PC-3 (cell line): ENCODE measurements at regions not wholly inside any gene's neighbourhood (a gene's known extent, or its start where the extent isn't known, plus 50 kb on each side); places are given as distances from the start of the nearest gene placed in this dataset.

Source experiments
- ATAC-seq: fragments of 200-7000 bp; cut with Tn5 transposase; 2 replicates; pipeline ENCODE4 v1.9.1; 2020; ENCODE audit warnings: mild to moderate bottlenecking, moderate library complexity
- BruUV-seq: library from RNA; stranded (reverse); fragments of 400-500 nt; replicated peaks from 2 replicates; lab custom pipeline; 2021; lab: Mats Ljungman, UMichigan
- CTCF ChIA-PET: fragments of 300-600 bp; sonication (Branson Sonifier 250); formaldehyde crosslinking; loops from one replicate; lab custom pipeline; 2022; ENCODE audit warnings: antibody characterized with exemption; lab: Charles Lee
- POLR2A ChIA-PET: fragments of 300-600 bp; sonication (Branson Sonifier 250); formaldehyde crosslinking; loops from one replicate; lab custom pipeline; 2022; ENCODE audit warnings: antibody characterized with exemption; ENCODE audit not compliant: unreplicated experiment; lab: Charles Lee
- DNase-seq: peaks from one replicate; pipeline ENCODE4 v3.0.0-alpha.2; 2015
- H2AFZ ChIP-seq: fragments of 300-600 bp; sonication (generic); 2 replicates; pipeline ENCODE4 v1.6.0; 2016; ENCODE audit warnings: antibody characterized with exemption, low read length
- H3F3A ChIP-seq: fragments of 300-600 bp; sonication (generic); one replicate; pipeline ENCODE4 v1.6.0; 2017; ENCODE audit warnings: antibody characterized with exemption, low read length, control low read depth, mild to moderate bottlenecking; ENCODE audit not compliant: unreplicated experiment
- H3K27ac ChIP-seq: fragments of 300-600 bp; sonication (generic); 2 replicates; pipeline ENCODE4 v1.5.1; 2016; ENCODE audit warnings: mild to moderate bottlenecking, low read length
- H3K27me3 ChIP-seq: fragments of 300-600 bp; sonication (generic); 2 replicates; pipeline ENCODE4 v1.6.1; 2016; ENCODE audit warnings: low read length, mixed read lengths
- H3K36me3 ChIP-seq: fragments of 300-600 bp; sonication (generic); 2 replicates; pipeline ENCODE4 v1.6.1; 2016; ENCODE audit warnings: low read depth, mixed run types, low read length, mixed read lengths
- H3K4me1 ChIP-seq: fragments of 300-600 bp; sonication (generic); 2 replicates; pipeline ENCODE4 v1.5.1; 2016; ENCODE audit warnings: low read length; ENCODE audit not compliant: insufficient read depth
- H3K4me2 ChIP-seq: fragments of 300-600 bp; sonication (generic); 2 replicates; pipeline ENCODE4 v1.6.0; 2016; ENCODE audit warnings: low read length
- H3K4me3 ChIP-seq: fragments of 300-600 bp; sonication (generic); 2 replicates; pipeline ENCODE4 v1.5.1; 2016; ENCODE audit warnings: mild to moderate bottlenecking, low read length, mixed read lengths
- H3K79me2 ChIP-seq: fragments of 300-600 bp; sonication (generic); 2 replicates; pipeline ENCODE4 v1.6.1; 2017; ENCODE audit warnings: low read length, mixed read lengths
- H3K9ac ChIP-seq: fragments of 300-600 bp; sonication (generic); 2 replicates; pipeline ENCODE4 v1.6.0; 2016; ENCODE audit warnings: mild to moderate bottlenecking, low read length
- H3K9me2 ChIP-seq: fragments of 300-600 bp; sonication (generic); replicated peaks from 2 replicates; pipeline ENCODE4 v1.6.1; 2016; ENCODE audit warnings: mixed run types, low read length, mixed read lengths
- H3K9me3 ChIP-seq: fragments of 300-600 bp; sonication (generic); 2 replicates; pipeline ENCODE4 v1.6.1; 2016; ENCODE audit warnings: low read length, mixed read lengths
- H4K20me1 ChIP-seq: fragments of 300-600 bp; sonication (generic); 2 replicates; pipeline ENCODE4 v1.6.1; 2016; ENCODE audit warnings: low read length, mixed read lengths
- CTCF ChIP-seq: fragments of 300-600 bp; sonication (generic); conservative IDR thresholded peaks from 2 replicates; pipeline ENCODE4 v1.5.1; 2017; ENCODE audit warnings: antibody characterized with exemption, low read depth, mild to moderate bottlenecking, low read length
- EZH2 ChIP-seq: fragments of 300-600 bp; sonication (generic); IDR thresholded peaks from one replicate; pipeline ENCODE4 v1.6.1; 2017; ENCODE audit warnings: antibody characterized with exemption, mild to moderate bottlenecking, low read length; ENCODE audit not compliant: unreplicated experiment
- EZH2phosphoT487 ChIP-seq: fragments of 300-600 bp; sonication (generic); IDR thresholded peaks from 2 replicates; pipeline ENCODE4 v1.6.1; 2018; ENCODE audit warnings: mild to moderate bottlenecking, antibody characterized with exemption, low read length, borderline replicate concordance
- intact Hi-C: fragments of 100-400 bp; cut with micrococcal nuclease; formaldehyde crosslinking; loops from 2 replicates; pipeline ENCODE4 v1.9.0; 2023

- peak; percentile 72 for DNase-seq
- ATAC-seq = peak; percentile 70
- POLR2A ChIA-PET = no interaction called here
- intact Hi-C loops = loop anchor here (1.0 to 5.0 kb wide), 5 partner anchors 28 to 318 kb away; no protein-coding TSS in a partner anchor
- Histone ChIP-seq H3K9me3 (no peaks in the 10 kb centered on the region), H3K4me2 (peak overlapping the region; percentile 67), H3K9ac (no peak overlapping the region), H3K36me3 (no peaks in the 10 kb centered on the region), H3K4me3 (peak overlapping the region; percentile 40; the same call in 1 of the 2 replicates), H4K20me1 (no peaks in the 10 kb centered on the region), H3K9me2 (no peaks in the 10 kb centered on the region), H3K27ac (no peak overlapping the region), H3F3A (no peaks in the 10 kb centered on the region), H2AFZ (peak overlapping the region; percentile 63), H3K27me3 (no peaks in the 10 kb centered on the region), H3K4me1 (0 out of 2 replicates have a peak, but pooled peaks cover 3% of the 10 kb centered on the region), H3K79me2 (no peaks in the 10 kb centered on the region)
- BruUV-seq = no TSS peak
- TF ChIP-seq CTCF = peak; percentile 78
- no peak for TF ChIP-seq EZH2
- CTCF ChIA-PET = interaction anchor here (0.5 to 1.5 kb wide), 9 partner anchors 10 to 680 kb away, joined by 3 to 15 read pairs (median 4); no protein-coding TSS in a partner anchor
These were observed 76.0 kb upstream of the LSM14A start for GRCh38 chr19:34096020-34096915.

GRCh38 chr19:34104096-34104495 lies 68.2 kb upstream of the LSM14A start:
- Histone ChIP-seq H4K20me1 (no peaks in the 10 kb centered on the region), H3K9me3 (no peaks in the 10 kb centered on the region), H3F3A (no peaks in the 10 kb centered on the region), H3K4me2 (no peak overlapping the region), H3K4me3 (no peak overlapping the region), H3K4me1 (no peaks in the 10 kb centered on the region), H3K27me3 (no peaks in the 10 kb centered on the region), H3K27ac (no peak overlapping the region), H3K9me2 (no peaks in the 10 kb centered on the region), H3K79me2 (no peaks in the 10 kb centered on the region), H2AFZ (no peak overlapping the region), H3K36me3 (no peaks in the 10 kb centered on the region), H3K9ac (no peak overlapping the region)
- DNase-seq (no peak), ATAC-seq (no peak)
- ChIA-PET CTCF (no interaction called here), POLR2A (no interaction called here)
- TF ChIP-seq EZH2 (no peak), EZH2phosphoT487 (no peak), CTCF (no peak)
- intact Hi-C loops = no loop called here
- no TSS peak for BruUV-seq

- Histone ChIP-seq H3K9me2 (no peaks in the 10 kb centered on the region), H3F3A (no peaks in the 10 kb centered on the region), H3K36me3 (no peaks in the 10 kb centered on the region), H3K9ac (no peak overlapping the region), H4K20me1 (no peaks in the 10 kb centered on the region), H3K4me1 (no peaks in the 10 kb centered on the region), H3K4me3 (no peak overlapping the region), H3K9me3 (no peaks in the 10 kb centered on the region), H3K27ac (no peak overlapping the region), H3K27me3 (no peaks in the 10 kb centered on the region), H3K79me2 (no peaks in the 10 kb centered on the region), H2AFZ (no peak overlapping the region), H3K4me2 (no peak overlapping the region)
- no TSS peak for BruUV-seq
- DNase-seq (no peak), ATAC-seq (no peak)
- POLR2A ChIA-PET = interaction anchor here (0.6 kb wide), 1 partner anchor 286 kb away, joined by 3 read pairs; no protein-coding TSS in a partner anchor
- intact Hi-C loops = no loop called here
- CTCF ChIA-PET = no interaction called here
- no peak for TF ChIP-seq EZH2
These were observed 67.7 kb upstream of the LSM14A start for GRCh38 chr19:34104557-34104956.
